Prostate gland (tissue), 2 donors: ENCODE measurements at regions not wholly inside any gene's neighbourhood (a gene's known extent, or its start where the extent isn't known, plus 50 kb on each side); places are given as distances from the start of the nearest gene placed in this dataset.
"Not testable (repeated sequence)": the region's sequence is repeated elsewhere in the genome, so short reads cannot be mapped to it uniquely, and the experiment has no call there.

Experiments used
- CTCF ChIP-seq, 4 experiments: fragments of 200-600 bp in 2 of 4; fragments of 450-650 bp in 2 of 4; sonication (generic) in 2 of 4; IDR thresholded peaks; 1 replicate in 3 of 4; 2 replicates in 1 of 4; pipeline ENCODE4 v1.5.1; 2016 to 2019; ENCODE audit warnings: antibody characterized with exemption in 4 of 4, mild to moderate bottlenecking in 2 of 4, moderate library complexity in 2 of 4
- POLR2A ChIP-seq: fragments of 450-650 bp; IDR thresholded peaks from one replicate; pipeline ENCODE4 v1.6.1; 2016; ENCODE audit warnings: antibody characterized with exemption, mild to moderate bottlenecking
- POLR2AphosphoS5 ChIP-seq: sonication (generic); formaldehyde crosslinking; IDR thresholded peaks from one replicate; pipeline ENCODE4 v1.6.1; 2017; ENCODE audit warnings: antibody characterized with exemption

DNA sequence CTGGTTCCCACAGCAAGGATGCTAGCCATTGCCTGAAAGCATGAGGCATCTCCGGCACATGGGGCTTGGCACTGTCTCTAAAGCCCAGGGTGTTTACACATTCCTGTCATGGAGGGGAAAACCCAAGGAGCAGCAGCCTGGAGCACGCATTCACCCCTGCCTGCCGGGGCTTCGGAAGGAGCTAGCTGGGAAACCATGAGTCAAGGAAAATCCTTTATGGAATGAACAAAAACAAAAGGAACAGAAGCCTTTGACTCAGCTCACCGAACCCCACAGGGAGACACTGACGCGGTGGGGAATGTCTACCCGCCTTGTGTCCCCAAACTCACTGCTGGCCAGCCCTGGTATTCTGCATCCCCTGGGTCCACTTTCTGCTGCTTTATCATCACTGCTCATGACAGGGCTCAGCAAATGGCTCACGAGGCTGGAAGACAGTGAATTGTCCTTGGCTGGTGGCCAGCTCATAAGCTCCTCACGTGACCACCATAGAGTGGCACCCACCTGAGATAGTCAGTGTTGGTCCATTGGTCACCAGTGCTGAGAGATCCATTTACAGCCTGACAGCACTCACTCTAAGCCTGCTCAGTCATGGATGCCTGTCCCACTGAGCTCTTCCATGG, 137.2 kb downstream of the NPIPB11 start:
- not testable (repeated sequence) for TF ChIP-seq CTCF (IDR thresholded peaks at IDR 0.05); POLR2AphosphoS5; POLR2A
